ENCODE measurements at regions not wholly inside any gene's neighbourhood (a gene's known extent, or its start where the extent isn't known, plus 50 kb on each side); places are given as distances from the start of the nearest gene placed in this dataset.
A peak's percentile ranks its signal among the peaks of the same experiment; 100 is the strongest.
"Not testable (repeated sequence)": the region's sequence is repeated elsewhere in the genome, so short reads cannot be mapped to it uniquely, and the experiment has no call there.

DNA sequence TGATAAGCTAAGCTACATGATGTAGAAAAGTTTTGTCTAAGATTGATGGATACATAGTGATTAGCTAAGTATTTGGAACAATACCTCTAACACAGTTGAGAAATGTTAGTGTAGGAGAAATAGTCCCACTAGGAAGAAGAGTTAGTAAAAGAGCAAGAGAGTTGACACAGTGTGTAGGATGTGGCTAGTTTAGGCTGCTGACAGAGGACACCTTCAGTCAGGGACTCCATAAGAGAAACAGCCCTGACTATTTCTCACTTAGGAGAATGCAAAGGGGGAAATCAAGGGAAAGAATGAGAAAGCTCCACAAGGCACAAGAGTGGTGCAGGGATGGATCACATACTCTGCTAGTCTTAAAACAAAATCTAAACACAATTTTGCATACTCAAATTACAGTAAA lies 613.7 kb downstream of the SLC16A7 start:
- Histone ChIP-seq H3K4me3 (ENCODE audit: severe bottlenecking) (peak overlapping the region; percentile 14), H3K27ac (ENCODE audit: poor library complexity, severe bottlenecking) (no peak overlapping the region), H3K4me1 (ENCODE audit: insufficient read depth, poor library complexity, severe bottlenecking) (no peaks in the 10 kb centered on the region), H3K9me3 (ENCODE audit: severe bottlenecking) (no peaks in the 10 kb centered on the region), H3K27me3 (ENCODE audit: insufficient read depth, poor library complexity, severe bottlenecking) (no peaks in the 10 kb centered on the region), H3K36me3 (ENCODE audit: low read depth) (no peaks in the 10 kb centered on the region)
- no peak for DNase-seq (ENCODE audit: low spot score)
- peak; percentile 57; the same call in 2 of the 3 replicates for ATAC-seq (ENCODE audit: low read depth)
- TF ChIP-seq, protein P1, sequence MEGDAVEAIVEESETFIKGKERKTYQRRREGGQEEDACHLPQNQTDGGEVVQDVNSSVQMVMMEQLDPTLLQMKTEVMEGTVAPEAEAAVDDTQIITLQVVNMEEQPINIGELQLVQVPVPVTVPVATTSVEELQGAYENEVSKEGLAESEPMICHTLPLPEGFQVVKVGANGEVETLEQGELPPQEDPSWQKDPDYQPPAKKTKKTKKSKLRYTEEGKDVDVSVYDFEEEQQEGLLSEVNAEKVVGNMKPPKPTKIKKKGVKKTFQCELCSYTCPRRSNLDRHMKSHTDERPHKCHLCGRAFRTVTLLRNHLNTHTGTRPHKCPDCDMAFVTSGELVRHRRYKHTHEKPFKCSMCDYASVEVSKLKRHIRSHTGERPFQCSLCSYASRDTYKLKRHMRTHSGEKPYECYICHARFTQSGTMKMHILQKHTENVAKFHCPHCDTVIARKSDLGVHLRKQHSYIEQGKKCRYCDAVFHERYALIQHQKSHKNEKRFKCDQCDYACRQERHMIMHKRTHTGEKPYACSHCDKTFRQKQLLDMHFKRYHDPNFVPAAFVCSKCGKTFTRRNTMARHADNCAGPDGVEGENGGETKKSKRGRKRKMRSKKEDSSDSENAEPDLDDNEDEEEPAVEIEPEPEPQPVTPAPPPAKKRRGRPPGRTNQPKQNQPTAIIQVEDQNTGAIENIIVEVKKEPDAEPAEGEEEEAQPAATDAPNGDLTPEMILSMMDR (IDR thresholded peaks at IDR 0.05; ENCODE audit: poor library complexity, severe bottlenecking) = no peak

DNA sequence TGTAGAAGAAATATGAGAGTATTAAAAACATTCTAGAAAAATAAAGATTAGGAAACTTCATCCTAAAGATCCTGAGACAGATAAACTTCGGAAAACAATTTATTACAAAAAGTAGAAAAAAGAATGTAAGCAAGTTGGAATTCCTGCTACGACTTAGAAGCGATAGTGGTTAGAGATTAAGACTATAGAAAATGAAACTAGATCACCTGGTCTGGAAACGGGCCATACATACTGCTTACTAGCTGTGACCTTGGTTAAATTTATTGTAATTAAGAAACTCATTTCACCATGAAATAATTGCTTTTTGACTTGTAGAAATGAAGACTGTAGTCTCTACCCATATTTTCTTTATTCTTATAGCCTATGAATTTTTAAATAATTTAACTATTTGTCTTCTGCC lies 614.1 kb downstream of the SLC16A7 start:
- no peak for DNase-seq (ENCODE audit: low spot score)
- peak overlapping the region; percentile 14 for H3K4me3 ChIP-seq (ENCODE audit: severe bottlenecking)

GRCh38 chr12:60210756-60211155 lies 614.9 kb downstream of the SLC16A7 start:
- TF ChIP-seq, protein P1 (IDR thresholded peaks at IDR 0.05; ENCODE audit: poor library complexity, severe bottlenecking) = no peak
- H3K4me1 ChIP-seq (ENCODE audit: insufficient read depth, poor library complexity, severe bottlenecking) = no peaks in the 10 kb centered on the region
- H3K27ac ChIP-seq (ENCODE audit: poor library complexity, severe bottlenecking) = no peak overlapping the region
- H3K4me3 ChIP-seq (ENCODE audit: severe bottlenecking) = no peak overlapping the region
- DNase-seq (ENCODE audit: low spot score) = no peak
- H3K27me3 ChIP-seq (ENCODE audit: insufficient read depth, poor library complexity, severe bottlenecking) = no peaks in the 10 kb centered on the region
- no peak for ATAC-seq (ENCODE audit: low read depth)
- H3K36me3 ChIP-seq (ENCODE audit: low read depth) = no peaks in the 10 kb centered on the region
- no peaks in the 10 kb centered on the region for H3K9me3 ChIP-seq (ENCODE audit: severe bottlenecking)

More for the DNA sequence above, 614.1 kb downstream of the SLC16A7 start:
- no peaks in the 10 kb centered on the region for H3K9me3 ChIP-seq (ENCODE audit: severe bottlenecking)
- H3K36me3 ChIP-seq (ENCODE audit: low read depth) = no peaks in the 10 kb centered on the region
- no peaks in the 10 kb centered on the region for H3K27me3 ChIP-seq (ENCODE audit: insufficient read depth, poor library complexity, severe bottlenecking)
- no peaks in the 10 kb centered on the region for H3K4me1 ChIP-seq (ENCODE audit: insufficient read depth, poor library complexity, severe bottlenecking)
- 0 out of 3 replicates have a peak, but pooled peaks have one; percentile 53 for ATAC-seq (ENCODE audit: low read depth)
- TF ChIP-seq, protein P1 (IDR thresholded peaks at IDR 0.05; ENCODE audit: poor library complexity, severe bottlenecking) = no peak
- H3K27ac ChIP-seq (ENCODE audit: poor library complexity, severe bottlenecking) = no peak overlapping the region

- TF ChIP-seq, protein P1 (IDR thresholded peaks at IDR 0.05; ENCODE audit: poor library complexity, severe bottlenecking) = no peak
- ATAC-seq (ENCODE audit: low read depth) = no peak
- H3K36me3 ChIP-seq (ENCODE audit: low read depth) = no peaks in the 10 kb centered on the region
- no peak for DNase-seq (ENCODE audit: low spot score)
- no peaks in the 10 kb centered on the region for H3K27me3 ChIP-seq (ENCODE audit: insufficient read depth, poor library complexity, severe bottlenecking)
- H3K9me3 ChIP-seq (ENCODE audit: severe bottlenecking) = no peaks in the 10 kb centered on the region
- H3K4me3 ChIP-seq (ENCODE audit: severe bottlenecking) = no peak overlapping the region
- H3K4me1 ChIP-seq (ENCODE audit: insufficient read depth, poor library complexity, severe bottlenecking) = no peaks in the 10 kb centered on the region
- no peak overlapping the region for H3K27ac ChIP-seq (ENCODE audit: poor library complexity, severe bottlenecking)
Observed at GRCh38 chr12:60211244-60211643, 615.4 kb downstream of the SLC16A7 start.

GRCh38 chr12:60212159-60213000 lies 616.6 kb downstream of the SLC16A7 start:
- no peak for DNase-seq (ENCODE audit: low spot score)
- no peaks in the 10 kb centered on the region for H3K27me3 ChIP-seq (ENCODE audit: insufficient read depth, poor library complexity, severe bottlenecking)
- no peaks in the 10 kb centered on the region for H3K36me3 ChIP-seq (ENCODE audit: low read depth)
- H3K27ac ChIP-seq (ENCODE audit: poor library complexity, severe bottlenecking) = no peak overlapping the region
- ATAC-seq (ENCODE audit: low read depth) = no peak
- no peaks in the 10 kb centered on the region for H3K4me1 ChIP-seq (ENCODE audit: insufficient read depth, poor library complexity, severe bottlenecking)
- TF ChIP-seq, protein P1 (IDR thresholded peaks at IDR 0.05; ENCODE audit: poor library complexity, severe bottlenecking) = no peak
- H3K9me3 ChIP-seq (ENCODE audit: severe bottlenecking) = no peaks in the 10 kb centered on the region
- H3K4me3 ChIP-seq (ENCODE audit: severe bottlenecking) = no peak overlapping the region

DNA sequence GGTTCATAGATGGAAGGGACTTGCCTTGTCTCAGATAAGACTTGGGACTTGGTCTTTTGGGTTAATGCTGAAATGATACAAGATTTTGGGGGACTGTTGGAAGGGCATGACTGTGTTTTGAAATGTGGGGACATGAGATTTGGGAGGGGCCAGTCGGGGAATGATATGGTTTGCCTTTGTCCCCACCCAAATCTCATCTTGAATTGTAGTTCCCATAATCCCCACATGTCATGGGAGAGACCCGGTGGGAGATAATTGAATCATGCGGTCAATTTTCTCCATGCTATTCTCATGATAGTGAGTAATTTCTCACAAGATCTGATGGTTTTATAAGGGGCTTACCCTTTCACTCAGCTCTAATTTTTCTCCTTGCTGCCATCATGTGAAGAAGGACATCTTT lies 617.4 kb downstream of the SLC16A7 start:
- H3K9me3 ChIP-seq (ENCODE audit: severe bottlenecking); H3K36me3 ChIP-seq (ENCODE audit: low read depth); H3K27me3 ChIP-seq (ENCODE audit: insufficient read depth, poor library complexity, severe bottlenecking); H3K27ac ChIP-seq (ENCODE audit: poor library complexity, severe bottlenecking); H3K4me3 ChIP-seq (ENCODE audit: severe bottlenecking); ATAC-seq (ENCODE audit: low read depth); H3K4me1 ChIP-seq (ENCODE audit: insufficient read depth, poor library complexity, severe bottlenecking); DNase-seq (ENCODE audit: low spot score): not testable (repeated sequence)

Data from RWPE2 (cell line).